GM21786 (cell line): ENCODE measurements at regions not wholly inside any gene's neighbourhood (a gene's known extent, or its start where the extent isn't known, plus 50 kb on each side); places are given as distances from the start of the nearest gene placed in this dataset.
A peak's percentile ranks its signal among the peaks of the same experiment; 100 is the strongest.
"Not testable (repeated sequence)": the region's sequence is repeated elsewhere in the genome, so short reads cannot be mapped to it uniquely, and the experiment has no call there.

Experiments used
- ATAC-seq: cut with Tn5 transposase; IDR thresholded peaks from one replicate; pipeline ENCODE4 v1.9.1; 2021; ENCODE audit not compliant: unreplicated experiment

DNA sequence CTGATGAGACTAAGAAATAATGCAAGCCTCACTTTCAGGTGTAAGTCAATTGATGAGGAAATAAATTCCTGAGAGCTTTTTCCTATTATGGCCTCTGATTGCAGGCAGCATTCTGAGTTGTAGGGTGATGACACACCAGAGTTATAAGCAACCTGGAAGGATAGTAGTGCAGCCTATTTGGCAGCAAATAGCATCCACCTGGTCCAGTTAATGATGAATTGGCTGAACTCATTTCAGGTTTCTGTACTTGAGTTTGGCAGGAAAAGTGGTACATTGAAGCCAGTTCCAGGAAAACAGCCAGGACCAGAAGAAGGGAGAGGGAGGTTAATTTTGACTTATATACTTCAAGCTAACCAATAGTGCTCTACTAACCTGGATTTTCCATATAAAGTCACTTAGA, 316.8 kb downstream of the NAF1 start:
- no peak for ATAC-seq

DNA sequence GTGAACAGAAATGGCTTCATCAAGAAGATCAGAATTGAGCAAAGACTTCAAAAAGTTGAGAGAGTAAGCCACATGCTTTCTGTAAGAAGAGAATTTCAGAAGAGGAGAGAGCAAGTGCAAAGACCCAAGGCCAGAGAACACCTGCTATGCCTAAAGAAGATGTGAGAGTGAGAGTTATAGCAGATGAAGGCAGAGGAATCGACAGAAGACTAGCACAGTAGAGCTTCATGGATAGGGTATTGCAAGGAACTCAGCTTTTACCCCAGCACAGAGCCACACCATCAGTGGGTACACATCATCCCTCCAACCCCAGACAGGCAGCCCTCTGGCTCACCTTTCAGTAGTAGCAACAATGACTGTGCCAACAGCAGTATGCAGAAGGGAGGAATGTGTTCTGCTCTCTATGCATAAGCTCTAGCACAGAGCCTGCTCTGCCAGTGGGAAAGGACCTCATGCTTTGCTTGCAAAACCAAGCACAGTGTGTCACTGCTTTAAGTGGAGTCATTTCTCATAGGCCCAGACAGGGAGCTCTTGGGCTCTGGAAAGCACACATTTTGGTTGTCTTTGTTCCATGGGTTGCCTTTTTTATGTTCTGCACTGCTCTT, 318.6 kb downstream of the NAF1 start:
- ATAC-seq: no peak

DNA sequence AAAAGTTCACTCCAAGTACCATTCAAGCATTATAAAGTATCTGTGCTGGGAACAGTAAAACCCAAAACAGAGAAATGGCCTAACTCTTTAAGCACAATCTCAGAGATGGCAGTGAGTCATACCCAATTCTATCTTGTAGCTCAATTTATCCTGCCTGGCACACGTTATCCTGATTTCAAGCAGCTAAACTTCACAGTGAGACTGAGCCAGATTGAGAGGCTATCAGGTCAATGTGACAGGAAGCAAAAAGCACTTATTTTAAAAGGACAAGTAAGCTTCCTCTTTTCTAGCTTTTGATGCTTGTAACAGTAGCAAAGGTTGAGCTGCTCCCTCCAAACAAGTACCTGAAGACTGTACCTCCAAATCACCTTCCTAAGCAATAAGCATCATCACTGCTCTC, 324.9 kb downstream of the NAF1 start:
- ATAC-seq: no peak

DNA sequence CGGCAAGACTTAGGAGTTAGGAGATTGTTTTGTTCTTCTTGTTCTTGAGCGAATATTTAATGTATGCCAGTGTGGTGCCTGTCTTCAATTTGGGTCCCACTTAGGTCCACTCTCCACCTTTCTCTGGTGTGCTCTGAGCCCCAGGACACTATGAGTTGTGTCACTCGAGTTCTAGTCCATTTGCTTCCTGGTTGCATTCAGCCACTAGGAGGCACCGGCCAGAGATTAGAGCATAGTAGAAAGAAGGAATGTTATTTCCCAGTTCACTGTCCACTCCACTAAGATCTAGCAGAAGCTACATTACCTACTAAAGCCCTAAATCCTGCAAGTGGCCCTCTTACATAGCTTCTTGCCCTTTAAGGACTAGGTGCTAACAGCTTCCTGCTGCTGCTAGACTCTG, 326.9 kb downstream of the NAF1 start:
- no peak for ATAC-seq

DNA sequence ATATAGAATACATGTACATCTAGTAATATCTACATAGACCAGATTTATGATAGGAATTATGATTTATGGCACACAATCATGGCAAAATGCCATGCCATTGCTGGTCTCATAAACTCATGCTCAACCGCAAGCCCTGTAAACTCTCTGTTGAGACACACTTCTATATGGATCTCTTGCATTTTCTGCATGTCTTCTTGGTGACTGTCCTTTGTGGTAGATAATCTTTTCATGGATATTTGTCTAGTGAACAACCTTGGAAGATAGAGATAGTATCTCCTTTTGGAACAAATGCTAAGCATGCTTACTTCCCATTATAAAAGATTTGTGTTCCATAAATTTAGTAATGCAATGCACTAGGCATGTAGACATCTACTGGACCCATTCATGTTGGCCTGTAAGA, 328.0 kb downstream of the NAF1 start:
- ATAC-seq: no peak

DNA sequence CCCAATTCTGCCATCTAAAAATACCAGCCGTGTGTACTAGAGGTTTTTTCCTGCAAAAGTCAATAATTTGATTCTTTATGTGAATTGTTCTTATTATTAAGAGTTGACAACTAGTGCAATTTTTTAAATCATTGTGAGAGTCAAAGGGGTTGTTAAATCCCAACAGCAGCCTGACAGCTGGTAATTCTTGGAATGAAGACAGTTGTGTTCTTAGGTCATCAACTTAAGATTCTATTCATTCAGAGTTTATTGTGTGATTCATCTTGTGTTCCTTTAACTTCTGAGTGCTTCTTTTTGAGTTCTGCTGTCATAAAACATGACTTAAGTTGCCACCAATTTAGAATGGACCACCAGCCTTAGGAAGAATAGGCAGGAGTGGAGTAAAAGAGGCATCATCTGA, 329.0 kb downstream of the NAF1 start:
- ATAC-seq: no peak

DNA sequence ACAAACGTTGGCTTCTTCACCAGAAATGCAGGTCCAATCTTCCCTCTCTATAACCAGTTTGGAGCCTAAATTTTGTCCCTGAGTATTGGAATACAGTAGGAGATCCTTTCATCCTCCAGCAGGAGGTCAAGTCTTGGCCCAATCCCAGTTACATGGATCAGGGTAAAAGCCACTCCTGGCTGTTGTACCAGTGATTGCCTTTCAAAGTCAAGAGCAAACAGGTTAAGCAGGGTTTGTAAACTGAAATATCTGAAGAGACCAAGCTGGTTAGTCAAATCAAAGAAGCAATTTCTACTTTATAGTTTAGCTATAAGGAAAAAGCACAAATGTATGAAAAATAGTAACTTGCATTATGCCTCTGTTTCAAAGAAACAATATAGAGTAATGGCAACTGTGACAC, 329.4 kb downstream of the NAF1 start:
- no peak for ATAC-seq

DNA sequence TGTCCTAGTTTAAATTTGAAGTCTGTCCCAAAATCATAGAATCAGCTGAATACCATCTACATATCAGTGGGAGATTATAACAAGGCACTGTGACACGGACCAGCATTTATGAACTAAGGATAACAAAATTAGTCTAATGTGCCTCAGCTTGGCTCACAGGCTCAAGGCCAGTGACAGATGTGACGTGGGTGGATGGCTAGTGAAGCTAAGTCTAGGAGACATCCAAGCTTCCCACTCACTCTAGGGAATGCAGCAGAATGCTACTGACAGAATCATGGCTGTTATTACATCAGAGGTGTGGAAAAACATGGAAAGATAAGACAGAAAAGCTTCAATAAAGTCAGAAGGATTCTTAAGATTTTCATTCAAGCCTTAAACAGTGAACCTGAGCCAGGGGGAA, 329.9 kb downstream of the NAF1 start:
- ATAC-seq: no peak

DNA sequence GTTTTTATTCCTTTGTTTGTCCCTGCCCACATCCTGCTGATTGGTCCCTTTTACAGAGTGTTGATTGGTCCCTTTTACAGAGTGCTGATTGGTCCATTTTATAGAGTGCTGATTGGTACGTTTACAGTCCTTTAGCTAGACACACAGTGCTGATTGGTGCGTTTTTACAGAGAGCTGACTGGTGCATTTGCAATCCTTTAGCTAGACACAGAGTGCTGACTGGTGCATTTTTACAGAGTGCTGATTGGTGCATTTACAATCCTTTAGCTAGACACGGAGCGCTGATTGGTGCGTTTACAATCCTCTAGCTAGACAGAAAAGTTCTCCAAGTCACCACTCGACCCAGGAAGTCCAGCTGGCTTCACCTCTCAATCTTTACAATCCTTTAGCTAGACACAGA, 330.4 kb downstream of the NAF1 start:
- ATAC-seq: not testable (repeated sequence)

DNA sequence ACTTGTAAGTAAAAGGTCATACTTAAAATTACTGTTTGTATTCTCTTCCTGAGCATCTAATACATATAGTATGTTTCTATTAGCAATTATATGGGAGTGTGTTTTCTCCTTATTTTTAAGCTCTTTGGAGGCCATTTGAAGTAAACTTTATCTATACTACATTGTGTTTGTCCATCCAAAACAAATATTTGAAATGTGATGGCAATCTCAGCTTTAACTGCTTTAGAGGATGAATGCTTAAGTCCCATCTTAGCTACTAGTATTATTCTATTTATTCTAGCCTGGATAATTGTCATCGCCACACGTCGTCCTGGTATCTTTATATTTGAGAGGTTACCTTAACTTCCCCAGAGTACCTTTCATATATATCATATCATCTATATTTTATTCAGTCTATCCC, 335.8 kb downstream of the NAF1 start:
- no peak for ATAC-seq

DNA sequence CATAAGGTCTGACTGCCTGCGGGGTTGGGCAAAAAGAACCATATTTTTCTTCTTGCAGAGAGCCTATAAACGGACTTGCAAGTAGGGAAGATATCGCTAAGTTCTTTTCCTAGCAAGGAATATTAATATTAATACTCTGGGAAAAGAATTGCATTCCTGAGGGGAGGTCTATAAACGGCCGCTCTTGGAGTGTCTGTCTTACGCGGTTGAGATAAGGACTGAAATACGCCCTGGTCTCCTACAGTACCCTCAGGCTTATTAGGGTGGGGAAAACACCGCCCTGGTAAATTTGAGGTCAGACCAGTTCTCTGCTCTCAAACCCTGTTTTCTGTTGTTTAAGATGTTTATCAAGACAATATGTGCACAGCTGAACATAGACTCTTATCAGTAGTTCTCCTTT, 349.3 kb downstream of the NAF1 start:
- ATAC-seq: not testable (repeated sequence)

DNA sequence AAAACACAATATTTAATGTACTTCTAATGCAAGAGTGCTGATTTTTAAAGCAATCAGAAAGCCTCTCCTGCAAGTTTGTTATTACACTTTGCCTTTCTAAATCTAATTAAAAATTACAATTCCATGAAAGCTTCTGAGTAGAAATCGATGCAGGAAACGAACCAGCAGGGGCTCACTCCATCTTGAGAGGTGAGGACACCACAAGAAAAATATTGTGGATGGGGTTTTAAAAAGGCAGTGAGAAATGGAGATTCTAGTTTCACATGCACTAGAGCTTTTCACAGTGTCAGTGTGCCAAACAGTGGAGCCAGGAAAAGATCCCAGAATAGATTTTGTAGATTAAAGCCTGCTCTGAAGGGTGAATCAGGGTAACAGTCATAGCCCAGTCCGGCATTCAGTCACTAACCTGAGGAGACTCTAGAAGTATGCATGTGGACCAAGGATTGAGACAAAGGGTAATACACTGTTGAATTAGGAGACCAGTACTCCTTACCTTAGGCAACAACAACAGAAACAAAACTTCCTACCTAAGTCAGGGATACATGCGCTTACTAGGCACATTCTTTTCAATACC, 362.3 kb downstream of the NAF1 start:
- ATAC-seq: no peak

DNA sequence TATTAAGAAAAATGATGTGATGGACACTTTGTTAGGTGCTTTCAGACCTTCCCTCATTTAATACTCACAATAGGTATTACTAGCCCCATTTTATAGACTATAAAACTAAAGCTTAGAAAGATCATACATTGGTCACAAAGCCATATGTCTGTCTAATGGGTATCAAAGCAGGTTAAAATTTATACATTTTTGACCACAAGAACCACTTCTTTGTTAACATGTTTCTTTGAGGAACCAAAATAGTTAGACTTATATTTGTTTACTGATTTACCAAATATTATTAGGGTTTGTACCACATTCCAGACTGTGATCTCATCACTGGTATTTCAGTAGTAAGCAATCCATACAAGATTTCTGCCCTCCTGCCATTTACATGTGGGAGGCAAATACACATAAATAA, 363.3 kb downstream of the NAF1 start:
- peak; percentile 72 for ATAC-seq

DNA sequence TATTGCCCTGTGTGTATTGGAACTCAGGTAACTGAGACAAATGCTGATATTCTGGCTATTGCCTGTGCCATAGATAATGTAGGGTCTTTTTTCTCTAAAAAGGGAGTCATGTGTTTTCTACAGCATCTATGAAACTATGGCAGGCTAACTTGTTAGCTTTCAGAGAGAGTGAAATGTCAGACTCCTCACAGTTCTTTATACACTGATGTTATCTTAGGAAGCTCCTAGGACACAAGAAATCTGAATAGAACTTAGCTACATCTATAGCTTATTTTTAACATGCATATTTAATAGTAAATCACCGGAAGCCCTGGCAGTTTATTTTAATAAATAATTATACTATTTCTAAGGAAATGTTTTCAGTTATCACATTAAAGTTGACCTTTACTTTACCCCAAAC, 369.6 kb downstream of the NAF1 start:
- ATAC-seq: no peak

DNA sequence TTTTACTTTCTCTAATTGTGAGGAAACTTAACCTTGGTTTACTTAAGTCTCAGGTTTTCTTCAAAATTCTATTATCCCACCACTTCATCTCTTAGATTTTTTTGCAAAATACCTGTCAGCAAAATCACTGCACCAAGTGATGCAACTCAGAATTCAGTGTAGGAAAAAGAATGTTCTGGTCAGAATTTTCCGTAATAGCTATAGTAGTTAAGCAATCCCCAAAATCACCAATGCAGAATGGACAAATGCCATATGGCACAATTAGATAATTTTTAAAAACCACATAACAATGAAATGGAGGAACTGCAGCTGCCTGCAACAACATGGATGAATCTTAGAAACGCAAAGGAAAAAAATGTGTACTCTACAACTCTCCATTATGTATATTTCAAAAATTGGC, 373.1 kb downstream of the NAF1 start:
- no peak for ATAC-seq

DNA sequence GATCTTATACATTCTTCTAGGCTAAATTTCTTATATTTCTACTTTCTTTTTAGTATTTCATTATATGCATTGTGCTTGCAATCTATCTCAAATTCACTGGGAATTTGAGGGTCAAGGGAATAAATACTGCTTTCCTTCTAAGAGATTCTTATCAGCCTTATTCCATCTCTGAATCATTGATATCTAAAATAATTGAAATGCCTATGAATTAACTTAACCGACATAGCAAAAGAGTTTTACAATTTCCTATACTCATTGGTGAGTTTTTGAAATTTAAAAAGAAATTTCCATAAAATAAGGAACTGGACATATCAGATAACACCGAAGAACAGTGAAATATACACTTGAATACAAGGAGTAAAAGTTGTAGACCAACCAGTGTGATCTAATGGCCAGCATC, 373.7 kb downstream of the NAF1 start:
- no peak for ATAC-seq

DNA sequence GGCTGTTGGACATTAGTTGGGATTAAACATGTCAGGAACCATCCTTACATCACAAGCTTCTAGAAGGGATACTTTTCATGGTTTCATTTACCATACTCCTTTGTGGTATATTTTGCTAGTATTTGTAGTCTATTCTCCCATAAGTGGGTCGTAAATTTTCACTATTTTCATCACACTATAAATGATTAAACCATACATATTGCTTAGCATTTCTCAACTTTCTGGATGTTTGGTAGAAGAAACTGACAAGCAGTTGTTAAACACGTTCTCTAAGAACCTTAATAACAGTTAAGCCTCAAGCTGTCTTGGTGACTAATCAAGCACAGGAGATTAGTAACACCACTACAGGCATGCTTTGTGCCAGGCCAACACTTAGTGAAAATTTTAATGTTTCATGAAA, 375.5 kb downstream of the NAF1 start:
- ATAC-seq: no peak

DNA sequence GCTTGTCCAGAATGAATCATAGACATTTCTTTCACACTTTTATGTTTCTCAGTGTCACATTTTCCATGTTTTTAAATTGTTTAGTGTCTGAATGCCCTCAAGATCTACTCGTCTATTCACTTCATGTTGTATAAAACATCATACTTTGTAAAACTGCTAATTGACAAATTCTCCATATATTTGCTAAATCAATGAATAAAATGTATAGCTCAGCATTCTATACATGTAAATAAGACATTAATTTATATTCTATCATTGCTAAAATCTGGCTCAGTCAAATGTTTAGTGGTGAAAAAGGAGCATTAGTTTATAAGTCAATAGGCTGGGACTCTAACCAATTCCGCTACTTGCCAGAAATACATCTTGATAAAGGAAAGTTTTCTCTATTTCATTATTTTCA, 379.6 kb downstream of the NAF1 start:
- ATAC-seq: no peak

DNA sequence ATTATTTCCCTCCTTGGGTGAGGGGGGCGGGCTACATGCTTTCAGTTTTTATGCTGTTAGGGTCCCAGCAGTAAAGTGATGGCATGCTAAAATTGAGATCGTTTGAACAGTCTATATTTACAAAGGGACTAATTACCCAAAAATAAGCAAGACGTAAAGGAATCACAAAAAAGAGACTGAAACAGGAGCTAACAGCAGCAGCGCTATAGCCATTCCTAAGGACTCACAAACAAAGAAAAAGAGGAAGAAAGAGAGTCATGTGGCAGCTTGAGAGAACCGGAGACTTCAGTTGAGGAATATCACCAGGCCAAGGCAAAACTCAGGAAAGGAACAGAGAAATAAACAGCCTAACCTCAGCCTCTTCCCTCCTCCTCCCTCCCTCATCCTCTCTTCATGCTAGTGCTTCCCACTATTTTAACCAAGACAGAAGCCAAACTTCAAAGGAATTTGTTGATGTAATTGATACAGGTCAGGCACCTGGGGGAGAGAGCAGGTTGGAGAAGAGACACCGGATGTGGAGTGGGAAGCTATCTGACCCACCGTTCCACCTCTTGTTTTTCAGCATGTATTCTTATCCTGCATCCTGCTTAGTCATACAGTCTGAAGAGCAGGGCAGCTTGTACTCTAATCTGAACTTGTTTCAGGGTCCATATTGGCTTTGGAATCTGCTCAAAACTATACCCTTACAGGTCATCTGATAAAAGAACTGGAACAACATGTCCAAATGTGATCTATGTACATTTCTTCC, 383.7 kb downstream of the NAF1 start:
- ATAC-seq: no peak

DNA sequence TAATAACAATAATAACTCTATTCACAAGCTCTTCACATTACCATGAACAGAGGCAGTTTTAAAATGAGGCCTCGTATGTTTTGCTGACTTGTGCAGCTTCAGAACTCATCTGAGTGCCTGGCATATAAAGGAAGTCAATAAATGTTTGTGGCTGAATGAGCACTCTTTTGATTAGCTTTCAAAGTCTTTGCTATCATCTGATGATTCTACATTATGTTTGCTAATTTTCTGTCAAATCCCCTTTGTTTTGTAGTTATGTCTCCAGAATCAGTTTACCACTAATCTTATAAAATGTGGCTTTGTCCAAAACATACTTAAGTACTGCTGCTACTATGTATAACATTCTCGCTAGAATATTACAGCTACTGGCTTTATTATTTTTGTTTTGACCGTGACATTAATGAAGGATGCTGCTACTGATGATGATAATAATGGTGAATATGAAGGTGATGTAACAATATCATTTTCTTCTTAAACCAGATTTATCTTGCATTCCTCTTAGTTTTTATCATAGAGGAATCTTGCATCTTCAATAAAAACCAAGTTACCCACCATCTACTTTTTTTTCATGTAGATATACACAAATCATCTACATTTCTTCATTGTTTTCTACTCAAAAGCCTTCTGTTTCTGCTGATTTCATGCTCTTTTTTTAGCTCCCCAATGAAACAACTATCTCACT, 384.5 kb downstream of the NAF1 start:
- ATAC-seq: no peak

DNA sequence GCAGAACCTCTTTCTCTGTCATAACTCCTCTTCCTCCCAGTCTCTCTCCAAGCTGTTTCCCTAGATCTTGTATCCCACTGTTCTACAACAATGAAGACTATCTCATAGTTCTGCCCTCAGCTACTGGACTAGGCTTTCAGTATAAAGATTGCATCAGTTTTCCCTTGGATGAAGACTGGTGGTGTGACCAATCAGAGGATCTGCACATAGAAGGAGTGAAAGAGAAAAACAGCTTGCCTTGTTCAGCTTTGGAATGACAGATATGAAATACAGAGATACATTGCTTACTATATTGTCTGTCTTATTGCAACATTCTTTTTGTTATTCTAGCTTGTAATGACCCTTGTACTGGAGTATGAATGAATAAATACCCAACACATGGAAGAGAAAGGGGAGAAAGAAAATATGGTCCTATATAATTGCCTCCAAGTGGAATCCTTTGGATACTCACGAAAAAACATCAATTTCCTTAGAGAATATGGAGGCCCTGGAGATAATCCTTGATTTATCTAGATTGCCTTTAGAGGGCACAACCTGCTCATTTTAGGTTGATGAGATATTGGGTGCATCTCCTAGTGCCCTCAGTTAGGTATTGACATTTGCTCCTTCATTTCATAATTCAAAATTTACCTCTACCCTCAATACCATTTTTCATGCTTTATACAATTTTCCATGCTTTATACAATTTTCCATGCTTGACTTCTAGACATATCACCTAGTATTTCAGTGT, 395.8 kb downstream of the NAF1 start:
- ATAC-seq: no peak
